NCI-H2196 (cell line): ENCODE measurements at regions not wholly inside any gene's neighbourhood (a gene's known extent, or its start where the extent isn't known, plus 50 kb on each side); places are given as distances from the start of the nearest gene placed in this dataset.
"Not testable (repeated sequence)": the region's sequence is repeated elsewhere in the genome, so short reads cannot be mapped to it uniquely, and the experiment has no call there.

ENCODE experiments used
- DNase-seq: peaks from one replicate; lab custom pipeline; 2025; ENCODE audit not compliant: unreplicated experiment; lab: John Stamatoyannopoulos, UW

- no peak for DNase-seq
Measured at GRCh38 chr20:48411919-48412522, 415.8 kb downstream of the PREX1 start.

GRCh38 chr20:48411245-48411644 lies 416.6 kb downstream of the PREX1 start:
- DNase-seq: no peak

DNA sequence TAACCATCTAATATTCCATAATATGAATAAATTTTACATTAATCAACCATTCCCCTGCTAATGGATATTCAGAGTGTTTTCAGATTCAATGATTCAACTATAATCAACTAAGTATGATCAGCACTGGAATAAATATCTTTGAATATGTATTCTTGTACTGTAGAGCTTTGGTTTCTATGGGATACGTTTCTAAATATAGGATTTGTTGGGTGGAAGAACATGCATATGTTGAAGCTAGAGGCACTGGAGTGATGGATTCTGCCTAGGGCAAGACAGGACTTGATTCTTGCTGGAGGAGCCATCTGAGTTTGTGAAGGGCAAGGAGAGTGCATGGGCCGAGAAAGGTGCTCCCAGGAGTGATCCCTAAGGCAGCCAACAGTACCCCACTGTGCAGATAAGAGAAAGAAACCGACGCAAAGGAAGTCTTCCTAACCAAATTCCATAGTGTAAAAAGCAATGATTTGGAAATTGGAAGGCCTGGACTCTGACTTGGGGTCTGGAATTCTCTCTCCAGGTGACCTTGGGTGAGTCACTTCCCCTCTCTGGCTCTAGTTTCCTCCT lies 418.7 kb downstream of the PREX1 start:
- no peak for DNase-seq

- DNase-seq: no peak
Measured at GRCh38 chr20:48407710-48408109, 420.1 kb downstream of the PREX1 start.

DNA sequence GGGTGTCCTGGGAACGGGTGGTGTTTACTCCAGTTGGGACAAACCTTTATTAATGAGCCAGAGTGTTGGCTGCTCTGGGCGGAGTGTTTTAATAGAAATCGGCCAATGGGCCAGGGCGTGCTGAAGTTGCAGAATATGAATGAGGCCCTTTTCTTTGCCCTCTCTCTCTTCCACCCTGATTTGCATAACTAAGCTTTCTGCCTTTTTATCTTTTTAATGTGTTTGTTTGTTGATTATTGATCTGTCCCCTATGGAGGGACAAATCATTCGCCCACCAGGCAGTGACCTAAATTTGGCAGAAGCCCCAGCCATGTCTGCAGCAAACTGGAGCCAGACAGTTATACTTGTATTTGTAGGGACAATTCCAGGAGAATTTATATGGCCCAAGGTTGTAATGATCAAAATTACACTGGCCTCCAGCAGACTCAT lies 420.9 kb downstream of the PREX1 start:
- DNase-seq: no peak

DNA sequence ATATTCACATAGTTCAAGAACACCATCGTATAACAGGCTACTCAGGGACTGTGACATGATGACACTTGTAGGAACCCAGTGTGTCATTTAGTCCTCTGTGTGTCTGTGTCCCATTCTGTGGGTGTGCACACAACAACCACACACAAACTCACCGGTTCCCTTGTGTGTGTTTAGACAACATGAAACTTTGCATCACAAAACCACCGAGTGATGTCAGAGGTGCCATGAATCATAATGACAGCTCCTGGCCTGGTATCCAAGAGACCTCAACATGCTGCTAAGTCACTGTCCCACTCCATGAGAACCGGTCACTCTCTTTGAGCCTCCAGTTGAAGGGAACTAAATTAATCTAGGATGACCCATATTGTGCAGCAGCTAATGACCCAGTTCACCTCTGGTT lies 421.3 kb downstream of the PREX1 start:
- DNase-seq: no peak

GRCh38 chr20:48405909-48406308 lies 421.9 kb downstream of the PREX1 start:
- DNase-seq: no peak

DNA sequence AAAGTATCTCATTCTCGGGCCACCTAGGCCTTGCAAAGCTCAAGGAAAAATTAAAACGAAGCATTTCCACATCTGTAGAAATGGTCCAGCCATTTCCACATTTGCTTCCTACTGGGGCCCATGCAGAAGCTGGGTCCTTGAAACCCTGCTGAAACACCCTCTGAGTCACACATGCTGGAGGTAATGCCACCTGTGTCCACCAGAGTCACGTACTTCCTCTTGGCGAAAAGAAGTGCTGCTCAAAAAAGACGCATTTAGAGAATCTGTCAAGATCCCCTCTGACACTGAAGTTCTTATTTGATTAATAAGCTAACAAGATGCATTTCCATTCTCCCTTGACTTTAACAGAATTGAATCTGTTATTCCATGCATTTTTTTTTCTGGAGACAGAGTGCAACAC lies 423.2 kb downstream of the PREX1 start:
- no peak for DNase-seq

DNA sequence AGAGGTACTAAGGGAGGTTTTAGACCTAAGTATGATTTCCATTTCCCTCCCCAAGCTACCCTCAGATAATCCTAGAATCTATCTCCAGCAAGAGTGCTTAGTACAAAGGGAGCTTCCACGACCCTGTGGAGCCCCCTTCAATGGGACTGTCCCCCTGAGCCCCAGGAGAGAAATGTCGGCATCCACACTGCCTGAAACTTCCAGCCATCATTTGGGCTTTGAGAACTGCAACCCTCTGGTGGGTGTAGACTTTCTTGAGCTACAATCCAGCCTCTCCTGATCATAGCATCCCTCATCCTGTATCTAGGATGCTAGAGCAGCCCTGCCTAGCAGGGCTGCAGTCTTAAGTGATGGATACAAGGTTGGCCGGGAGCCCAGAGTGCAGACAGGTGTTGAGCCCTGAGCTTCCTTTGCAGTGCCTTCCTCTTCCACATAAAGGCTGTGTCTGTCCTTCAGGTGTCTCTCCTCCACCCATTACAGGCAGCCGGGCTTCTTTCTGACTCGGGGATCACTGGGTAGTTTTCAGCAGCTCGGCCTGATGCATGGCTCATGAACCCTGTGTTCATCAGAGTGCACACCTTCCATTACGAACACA lies 424.5 kb downstream of the PREX1 start:
- peak; percentile 44 for DNase-seq

DNA sequence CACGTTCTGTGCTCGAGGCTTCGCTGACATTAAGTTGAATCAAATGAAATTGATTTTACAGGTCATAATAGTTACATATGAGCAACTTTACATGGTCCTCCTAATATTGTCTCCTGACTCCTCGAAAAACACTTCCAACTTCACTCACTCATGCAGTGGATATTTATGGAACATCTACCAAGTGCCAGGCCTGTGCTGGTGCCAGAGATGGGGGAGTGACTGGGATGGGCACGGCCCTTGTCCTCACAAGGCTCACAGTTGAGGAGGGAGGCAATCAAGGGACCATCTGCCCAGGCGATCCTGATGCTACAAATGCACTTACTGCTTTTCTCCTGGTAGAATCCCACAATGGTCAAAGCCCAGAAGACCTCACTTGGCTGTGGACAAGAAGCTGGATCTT lies 426.4 kb downstream of the PREX1 start:
- no peak for DNase-seq

DNA sequence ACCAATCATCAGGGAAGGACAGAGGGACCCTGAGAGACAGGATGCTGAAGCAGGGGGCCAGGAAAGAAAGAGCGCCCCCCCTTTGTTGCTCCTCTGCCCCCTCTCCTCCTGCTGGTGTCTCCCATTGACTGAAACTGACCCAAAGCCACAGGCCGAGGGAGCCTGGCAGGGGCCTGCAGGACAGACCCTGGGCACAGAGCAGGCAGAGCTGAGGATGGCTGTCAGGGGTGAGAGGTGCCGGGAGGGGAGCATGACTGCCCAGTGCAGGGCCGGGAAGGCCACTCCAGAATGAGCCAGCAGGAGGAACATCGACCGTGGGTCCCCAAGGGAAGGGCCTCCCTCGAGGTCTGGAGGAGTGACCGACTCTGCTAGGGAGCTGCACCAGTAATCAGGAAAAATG lies 427.8 kb downstream of the PREX1 start:
- DNase-seq: no peak

DNA sequence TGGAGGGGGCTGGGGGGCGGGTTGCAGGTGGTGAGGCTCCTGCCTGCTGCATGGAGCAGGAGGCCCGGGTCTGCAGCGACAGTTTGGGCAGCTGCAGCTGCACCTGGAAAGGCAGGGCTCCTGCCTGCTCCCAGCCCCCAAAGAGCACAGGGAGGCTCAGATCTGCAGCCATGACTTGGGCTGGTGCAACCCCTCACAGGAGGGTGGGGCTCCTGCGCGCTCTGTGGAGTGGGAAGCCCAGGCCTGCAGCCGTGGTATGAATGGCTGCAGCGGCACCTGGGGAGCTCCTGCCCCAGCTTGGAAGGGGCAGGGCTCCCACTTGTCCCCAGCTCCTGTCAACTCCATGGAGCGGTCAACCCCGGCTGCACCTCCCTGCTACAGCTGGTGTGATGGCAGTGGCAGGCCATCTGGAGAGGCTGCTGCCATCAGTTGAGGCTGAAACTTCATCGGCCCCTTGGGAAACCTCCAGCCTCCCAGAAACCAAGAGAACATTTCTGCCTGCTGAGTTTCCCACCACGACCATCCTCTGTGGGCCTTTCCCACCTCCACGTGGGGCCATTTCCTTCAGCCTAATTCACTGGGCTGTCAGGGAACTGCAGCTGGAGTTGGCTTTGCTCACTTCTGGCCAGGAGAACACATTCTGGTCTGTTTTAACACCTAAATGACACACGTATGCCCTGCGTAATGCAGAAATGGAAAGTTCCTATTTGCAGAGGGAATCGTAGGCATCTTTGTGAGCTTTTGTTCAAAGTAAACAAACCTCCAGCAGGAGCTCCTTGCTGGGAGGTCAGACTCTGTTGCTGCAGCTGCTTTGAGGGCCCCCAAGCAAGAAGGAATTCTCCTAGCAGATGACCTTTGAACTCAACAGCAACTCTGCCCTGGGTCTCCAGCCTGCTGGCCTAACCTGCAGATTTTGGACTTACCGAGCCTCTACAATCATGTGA lies 429.0 kb downstream of the PREX1 start:
- no peak for DNase-seq

GRCh38 chr20:48396981-48397861 lies 430.6 kb downstream of the PREX1 start:
- not testable (repeated sequence) for DNase-seq

GRCh38 chr20:48395816-48396546 lies 431.8 kb downstream of the PREX1 start:
- no peak for DNase-seq

DNA sequence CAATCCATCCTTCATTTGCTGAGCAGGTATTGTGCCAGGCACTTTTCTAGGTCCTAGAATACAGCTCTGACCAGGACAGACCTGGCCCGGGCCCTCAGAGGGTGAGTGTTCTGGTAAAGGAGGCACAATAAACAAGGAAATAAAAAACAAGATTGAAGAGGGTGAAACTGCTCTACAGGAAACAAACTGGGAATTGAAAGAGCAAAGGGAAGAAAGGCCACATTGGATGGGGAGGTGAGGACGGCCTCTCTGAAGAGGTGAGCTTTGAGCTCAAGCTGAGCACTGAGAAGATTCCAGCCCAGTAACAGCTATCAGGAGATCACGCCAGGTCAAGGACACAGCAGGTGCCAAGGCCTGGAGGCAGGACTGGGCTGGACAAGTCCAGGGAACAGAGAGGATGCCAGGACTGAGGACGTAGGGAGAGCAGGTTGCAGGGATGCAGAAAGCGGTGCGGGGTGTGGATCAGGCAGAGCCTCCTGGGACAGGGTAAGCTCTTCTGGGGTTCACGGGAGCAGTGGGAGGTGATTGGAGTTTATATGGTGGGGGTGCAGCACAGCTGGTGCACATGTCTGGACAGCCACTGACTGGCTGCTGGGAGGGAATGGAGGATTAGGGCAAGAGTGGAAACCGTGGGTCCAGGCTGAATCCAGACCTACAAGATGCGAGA lies 433.3 kb downstream of the PREX1 start:
- no peak for DNase-seq

DNA sequence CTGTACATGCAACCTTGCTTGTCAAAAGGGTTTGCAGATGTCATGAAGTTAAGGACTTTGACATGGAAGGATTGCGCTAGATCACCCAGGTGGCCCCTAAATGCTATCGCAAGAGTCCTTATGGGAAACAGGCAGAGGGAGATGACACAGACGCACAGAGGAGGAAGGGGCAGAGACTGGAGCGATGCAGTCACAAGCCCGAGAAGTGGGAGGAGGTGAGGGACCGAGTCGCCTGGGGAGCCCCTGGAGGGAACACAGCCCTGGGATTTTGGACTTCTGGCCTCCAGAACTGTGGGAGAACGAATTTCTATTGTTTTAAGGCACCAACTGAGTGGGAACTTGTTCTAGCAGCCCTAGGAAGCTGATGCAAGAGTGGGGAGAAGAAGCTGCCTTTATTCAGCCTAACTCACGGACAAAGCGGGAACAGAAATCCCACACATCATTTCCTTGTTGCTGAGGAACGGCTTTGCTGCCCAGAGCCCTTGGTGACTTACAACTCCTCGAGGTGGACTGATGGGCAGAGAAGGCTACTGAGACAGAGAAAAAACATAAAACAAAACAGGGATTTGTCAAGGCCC lies 434.0 kb downstream of the PREX1 start:
- DNase-seq: no peak

GRCh38 chr20:48393311-48393685 lies 434.5 kb downstream of the PREX1 start:
- DNase-seq: no peak

GRCh38 chr20:48392407-48393310 lies 435.1 kb downstream of the PREX1 start:
- no peak for DNase-seq
